CD4-positive, alpha-beta T cell treated with Interleukin-10 for 1 hour (primary cell): ENCODE measurements at regions not wholly inside any gene's neighbourhood (a gene's known extent, or its start where the extent isn't known, plus 50 kb on each side); places are given as distances from the start of the nearest gene placed in this dataset.
"Not testable (repeated sequence)": the region's sequence is repeated elsewhere in the genome, so short reads cannot be mapped to it uniquely, and the experiment has no call there.

ENCODE experiments used
- DNase-seq: peaks from one replicate; pipeline ENCODE4 v3.0.0-alpha.2; 2020

GRCh38 chr7:17095931-17096330, 202.5 kb upstream of the AHR start:
- DNase-seq: no peak

GRCh38 chr7:17097668-17098297, 200.7 kb upstream of the AHR start:
- no peak for DNase-seq

- no peak for DNase-seq
These were observed 199.9 kb upstream of the AHR start for GRCh38 chr7:17098515-17098914.

- no peak for DNase-seq
These were observed 199.1 kb upstream of the AHR start for GRCh38 chr7:17099083-17099973.

GRCh38 chr7:17099974-17100509, 198.4 kb upstream of the AHR start:
- not testable (repeated sequence) for DNase-seq

- no peak for DNase-seq
These were observed 197.2 kb upstream of the AHR start for GRCh38 chr7:17101207-17101696.

GRCh38 chr7:17103170-17103569, 195.3 kb upstream of the AHR start:
- DNase-seq: no peak

- no peak for DNase-seq
These were observed 194.5 kb upstream of the AHR start for GRCh38 chr7:17103984-17104383.

- DNase-seq: no peak
These were observed 194.0 kb upstream of the AHR start for GRCh38 chr7:17104419-17104818.

GRCh38 chr7:17105701-17106100, 192.8 kb upstream of the AHR start:
- no peak for DNase-seq

GRCh38 chr7:17108049-17108584, 190.3 kb upstream of the AHR start:
- DNase-seq: no peak

GRCh38 chr7:17109020-17109419, 189.4 kb upstream of the AHR start:
- no peak for DNase-seq

GRCh38 chr7:17113770-17114169, 184.7 kb upstream of the AHR start:
- DNase-seq: not testable (repeated sequence)

GRCh38 chr7:17118412-17118811, 180.0 kb upstream of the AHR start:
- DNase-seq: no peak

- DNase-seq: no peak
These were observed 177.7 kb upstream of the AHR start for GRCh38 chr7:17120756-17121155.

GRCh38 chr7:17121671-17122070, 176.8 kb upstream of the AHR start:
- DNase-seq: no peak

GRCh38 chr7:17123020-17123419, 175.4 kb upstream of the AHR start:
- DNase-seq: no peak

GRCh38 chr7:17126413-17127268, 171.8 kb upstream of the AHR start:
- no peak for DNase-seq

GRCh38 chr7:17129218-17129617, 169.2 kb upstream of the AHR start:
- no peak for DNase-seq

GRCh38 chr7:17130281-17131059, 168.0 kb upstream of the AHR start:
- no peak for DNase-seq

- DNase-seq: no peak
These were observed 167.4 kb upstream of the AHR start for GRCh38 chr7:17131060-17131345.
